NT2/D1 (cell line): ENCODE measurements at regions not wholly inside any gene's neighbourhood (a gene's known extent, or its start where the extent isn't known, plus 50 kb on each side); places are given as distances from the start of the nearest gene placed in this dataset.

Experiments used
- SUZ12 ChIP-seq: IDR thresholded peaks from 2 replicates; pipeline ENCODE4 v1.6.1; 2011; ENCODE audit not compliant: insufficient read length, insufficient read depth; ENCODE audit errors: extremely low read depth
- YY1 ChIP-seq: IDR thresholded peaks from 2 replicates; pipeline ENCODE4 v1.6.1; 2011; ENCODE audit not compliant: insufficient read length, insufficient read depth
- ZNF274 ChIP-seq: IDR thresholded peaks from 2 replicates; pipeline ENCODE4 v1.6.1; 2011; ENCODE audit warnings: mild to moderate bottlenecking, low read depth, low read length

GRCh38 chr20:30610029-30610693 lies 647.3 kb upstream of the DEFB115 start:
- TF ChIP-seq YY1 = no peak
- no peak for TF ChIP-seq ZNF274
- no peak for TF ChIP-seq SUZ12
